Osteoblast (primary cell): ENCODE measurements at regions not wholly inside any gene's neighbourhood (a gene's known extent, or its start where the extent isn't known, plus 50 kb on each side); places are given as distances from the start of the nearest gene placed in this dataset.

Experiments used
- DNase-seq: peaks from one replicate; pipeline ENCODE4 v3.0.0; 2011; ENCODE audit warnings: low spot score, mixed read lengths; ENCODE audit not compliant: insufficient read length; ENCODE audit errors: missing footprints
- H2AFZ ChIP-seq: 2 replicates; pipeline ENCODE4 v1.6.0; 2011; ENCODE audit warnings: mild to moderate bottlenecking, low read length
- H3K27ac ChIP-seq: 2 replicates; pipeline ENCODE4 v1.5.1; 2011; ENCODE audit warnings: mild to moderate bottlenecking, low read depth, low read length, moderate library complexity
- H3K27me3 ChIP-seq: 2 replicates; pipeline ENCODE4 v1.6.0; 2012; ENCODE audit warnings: mild to moderate bottlenecking, control low read depth, inconsistent platforms, low read length, moderate library complexity; ENCODE audit not compliant: insufficient read depth
- H3K36me3 ChIP-seq: 2 replicates; pipeline ENCODE4 v1.5.1; 2011; ENCODE audit warnings: mild to moderate bottlenecking, low read length, control low read depth, moderate library complexity; ENCODE audit not compliant: insufficient read depth
- H3K4me1 ChIP-seq: 2 replicates; pipeline ENCODE4 v1.5.1; 2011; ENCODE audit warnings: mild to moderate bottlenecking, low read length, control low read depth, moderate library complexity; ENCODE audit not compliant: insufficient read depth
- H3K4me2 ChIP-seq: 2 replicates; pipeline ENCODE4 v1.6.0; 2011; ENCODE audit warnings: mild to moderate bottlenecking, low read length; ENCODE audit not compliant: insufficient read depth
- H3K4me3 ChIP-seq: fragments of 200-600 bp; sonication (generic); 3 replicates; pipeline ENCODE4 v1.5.1; 2012; ENCODE audit warnings: mild to moderate bottlenecking, low read length, inconsistent platforms; ENCODE audit not compliant: insufficient read depth
- H3K79me2 ChIP-seq: 2 replicates; pipeline ENCODE4 v1.6.0; 2012; ENCODE audit warnings: mild to moderate bottlenecking, low read length, control low read depth, inconsistent platforms; ENCODE audit not compliant: insufficient read depth
- H3K9me3 ChIP-seq: 2 replicates; pipeline ENCODE4 v1.5.1; 2011; ENCODE audit warnings: low read depth, low read length, control low read depth
- H4K20me1 ChIP-seq: 2 replicates; pipeline ENCODE4 v1.6.0; 2012; ENCODE audit warnings: mild to moderate bottlenecking, low read length, control low read depth; ENCODE audit not compliant: insufficient read depth
- CTCF ChIP-seq: IDR thresholded peaks from 2 replicates; pipeline ENCODE4 v1.5.1; 2011; ENCODE audit warnings: mild to moderate bottlenecking, low read depth, low read length, moderate library complexity; ENCODE audit errors: extremely low read depth

- Histone ChIP-seq H3K4me3 (no peak overlapping the region), H3K27me3 (no peaks in the 10 kb centered on the region), H3K79me2 (no peaks in the 10 kb centered on the region), H3K27ac (no peak overlapping the region), H4K20me1 (no peaks in the 10 kb centered on the region), H3K9me3 (no peaks in the 10 kb centered on the region), H3K4me2 (no peak overlapping the region), H3K36me3 (no peaks in the 10 kb centered on the region), H2AFZ (no peak overlapping the region), H3K4me1 (no peaks in the 10 kb centered on the region)
- TF ChIP-seq CTCF, result no peak
- DNase-seq, result no peak
These were observed 1226.8 kb upstream of the MAP3K7 start for GRCh38 chr6:91813641-91814040.

- H3K27me3 ChIP-seq, result no peaks in the 10 kb centered on the region
- no peaks in the 10 kb centered on the region for H3K9me3 ChIP-seq
- no peaks in the 10 kb centered on the region for H3K4me1 ChIP-seq
- H3K27ac ChIP-seq, result no peak overlapping the region
- no peaks in the 10 kb centered on the region for H4K20me1 ChIP-seq
- TF ChIP-seq CTCF, result no peak
- no peak for DNase-seq
- no peak overlapping the region for H3K4me2 ChIP-seq
- H3K4me3 ChIP-seq, result no peak overlapping the region
- H3K79me2 ChIP-seq, result no peaks in the 10 kb centered on the region
- no peak overlapping the region for H2AFZ ChIP-seq
- H3K36me3 ChIP-seq, result no peaks in the 10 kb centered on the region
These were observed 1225.9 kb upstream of the MAP3K7 start for GRCh38 chr6:91812596-91813274.

- Histone ChIP-seq H3K4me3 (no peak overlapping the region), H2AFZ (no peak overlapping the region), H3K4me1 (no peaks in the 10 kb centered on the region), H3K4me2 (no peak overlapping the region), H4K20me1 (no peaks in the 10 kb centered on the region), H3K79me2 (no peaks in the 10 kb centered on the region), H3K9me3 (peaks cover 4% of the 10 kb centered on the region), H3K27ac (no peak overlapping the region), H3K27me3 (no peaks in the 10 kb centered on the region), H3K36me3 (no peaks in the 10 kb centered on the region)
- no peak for DNase-seq
- no peak for TF ChIP-seq CTCF
These were observed 1218.1 kb upstream of the MAP3K7 start for GRCh38 chr6:91804981-91805380.

DNA sequence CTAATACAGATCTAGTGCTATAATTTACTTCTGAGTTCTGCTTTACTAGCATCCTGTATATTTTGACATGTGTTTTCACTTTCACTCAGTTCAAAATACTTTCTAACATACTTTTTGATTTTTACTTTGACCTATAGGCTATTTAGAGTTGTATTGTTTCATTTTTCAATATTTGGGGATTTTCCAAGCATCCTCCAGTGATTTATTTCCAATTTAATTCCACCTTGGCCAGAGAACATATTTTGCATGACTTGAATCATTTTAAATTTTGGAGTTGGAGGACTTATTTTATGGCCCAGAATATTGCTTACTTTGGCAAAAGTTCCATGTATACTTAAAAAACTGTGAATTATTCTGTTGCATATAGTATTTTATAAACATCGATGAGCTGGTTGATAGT lies 1215.6 kb upstream of the MAP3K7 start:
- H3K4me3 ChIP-seq, result no peak overlapping the region
- H4K20me1 ChIP-seq, result no peaks in the 10 kb centered on the region
- no peaks in the 10 kb centered on the region for H3K4me1 ChIP-seq
- no peak for DNase-seq
- no peak overlapping the region for H3K4me2 ChIP-seq
- H3K36me3 ChIP-seq, result no peaks in the 10 kb centered on the region
- no peak overlapping the region for H3K27ac ChIP-seq
- no peaks in the 10 kb centered on the region for H3K27me3 ChIP-seq
- TF ChIP-seq CTCF, result no peak
- no peaks in the 10 kb centered on the region for H3K79me2 ChIP-seq
- H2AFZ ChIP-seq, result no peak overlapping the region
- H3K9me3 ChIP-seq, result peaks cover 4% of the 10 kb centered on the region
